GM13976 (cell line): ENCODE measurements at regions not wholly inside any gene's neighbourhood (a gene's known extent, or its start where the extent isn't known, plus 50 kb on each side); places are given as distances from the start of the nearest gene placed in this dataset.

ENCODE experiments used
- DNase-seq: peaks from one replicate; pipeline ENCODE4 v3.0.0; 2012; ENCODE audit warnings: low spot score
- CTCF ChIP-seq: IDR thresholded peaks from 2 replicates; pipeline ENCODE4 v1.5.1; 2012; ENCODE audit warnings: borderline replicate concordance, mild to moderate bottlenecking; ENCODE audit not compliant: insufficient read depth; ENCODE audit errors: extremely low read depth, missing control alignments, control extremely low read depth
- in situ Hi-C: fragments of 300-500 bp; cut with MboI; formaldehyde crosslinking; loops from one replicate; pipeline ENCODE4 v1.12.0; 2022; ENCODE audit warnings: low sequenced_read_pairs, mixed read lengths, inconsistent platforms; ENCODE audit not compliant: unreplicated experiment

- DNase-seq: no peak
- no peak for TF ChIP-seq CTCF
- in situ Hi-C loops: no loop called here
Observed at GRCh38 chr7:15916681-15917380, 230.3 kb upstream of the MEOX2 start.

GRCh38 chr7:15915686-15916293 is 229.3 kb upstream of the MEOX2 start:
- in situ Hi-C loops: no loop called here
- no peak for TF ChIP-seq CTCF
- no peak for DNase-seq

- in situ Hi-C loops: no loop called here
- no peak for TF ChIP-seq CTCF
Observed at GRCh38 chr7:15914611-15915010, 228.1 kb upstream of the MEOX2 start.

DNA sequence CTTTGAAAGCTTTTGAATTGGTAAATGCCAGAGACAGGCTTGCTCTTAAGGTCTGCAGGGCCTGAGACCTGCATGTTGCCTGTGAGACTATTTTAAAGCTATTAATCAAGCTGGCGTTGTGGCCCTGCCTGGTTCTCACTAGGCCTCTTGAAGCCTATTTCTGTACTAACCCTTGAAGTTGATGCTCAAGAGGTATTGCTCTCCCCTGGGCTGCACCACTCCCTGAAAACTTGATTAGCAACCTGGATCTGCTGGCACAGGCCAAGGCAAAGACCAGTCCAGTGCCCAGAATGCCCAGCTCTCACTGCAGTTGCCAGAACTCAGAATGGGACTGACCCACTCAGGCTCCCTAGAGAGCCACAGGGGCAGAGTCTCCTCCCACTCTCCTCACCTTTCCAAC is 220.0 kb upstream of the MEOX2 start:
- no peak for TF ChIP-seq CTCF
- in situ Hi-C loops: no loop called here

More at GRCh38 chr7:15914611-15915010, 228.1 kb upstream of the MEOX2 start:
- no peak for DNase-seq

GRCh38 chr7:15905251-15906040 is 219.0 kb upstream of the MEOX2 start:
- in situ Hi-C loops: no loop called here
- TF ChIP-seq CTCF: no peak

More for the DNA sequence above, 220.0 kb upstream of the MEOX2 start:
- DNase-seq: no peak

DNA sequence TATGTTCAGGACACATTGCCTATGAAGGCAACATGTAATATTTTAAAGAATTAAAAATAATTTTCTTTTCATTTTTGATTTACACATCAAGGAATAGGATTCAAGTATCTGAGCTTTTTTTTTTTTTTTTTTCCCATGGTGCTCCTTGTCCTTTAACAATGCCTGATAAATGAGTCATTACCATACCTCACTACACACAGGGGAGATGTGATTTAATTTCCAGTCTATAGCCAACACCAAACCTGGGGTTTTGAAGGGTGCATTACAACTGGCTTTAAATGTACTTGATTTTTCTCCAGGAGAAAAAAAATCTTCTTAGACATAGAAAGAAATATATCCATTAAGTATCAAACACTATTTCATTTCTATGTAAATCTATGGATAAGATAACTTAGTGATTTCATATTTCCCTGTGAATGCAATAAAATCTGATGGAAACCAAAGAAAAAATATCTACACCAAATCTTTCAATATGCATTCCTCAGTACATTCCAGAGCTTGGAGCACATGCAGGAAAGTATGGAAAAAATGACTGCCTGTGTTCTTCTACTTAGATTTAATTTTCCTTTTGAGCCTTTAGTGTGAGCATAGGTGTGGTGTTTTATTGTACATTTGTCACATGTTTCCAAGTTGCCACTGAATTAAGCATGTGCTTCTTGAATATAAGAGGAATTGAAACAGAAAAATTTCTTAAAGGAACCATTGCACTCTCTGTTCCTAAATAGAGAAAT is 204.8 kb upstream of the MEOX2 start:
- TF ChIP-seq CTCF: no peak
- in situ Hi-C loops: no loop called here
- no peak for DNase-seq

More at GRCh38 chr7:15905251-15906040, 219.0 kb upstream of the MEOX2 start:
- DNase-seq: no peak
